ENCODE measurements at regions not wholly inside any gene's neighbourhood (a gene's known extent, or its start where the extent isn't known, plus 50 kb on each side); places are given as distances from the start of the nearest gene placed in this dataset.

DNA sequence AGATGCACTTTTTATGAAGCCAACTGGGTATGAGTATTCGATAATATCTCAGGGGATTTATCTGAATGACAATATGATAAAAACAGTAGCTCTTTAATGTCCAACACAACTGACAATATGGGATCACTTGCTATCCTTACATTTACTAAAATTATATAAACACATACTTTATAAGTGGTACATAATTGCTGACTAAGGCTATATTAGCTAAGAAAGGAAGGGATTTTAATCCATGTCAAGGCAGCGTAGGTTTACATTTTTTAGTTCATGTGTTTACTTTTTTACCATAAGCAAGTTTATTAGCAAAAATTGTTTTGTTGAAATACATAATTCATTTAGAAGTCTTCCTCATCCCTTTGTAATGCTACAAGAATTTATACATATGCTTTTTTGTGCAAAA, 796.2 kb downstream of the TLE1 start:
- H3K36me3 ChIP-seq (replicated peaks; ENCODE audit: insufficient read depth, low read length), result no peaks in the 10 kb centered on the region
- no peaks in the 10 kb centered on the region for H3K27me3 ChIP-seq (replicated peaks; ENCODE audit: insufficient read depth, low read length)
- H3K4me1 ChIP-seq (ENCODE audit: low read length), result no peaks in the 10 kb centered on the region
- no peaks in the 10 kb centered on the region for H3F3A ChIP-seq (ENCODE audit: insufficient read depth, low read length)
- no peaks in the 10 kb centered on the region for H3K9me3 ChIP-seq (replicated peaks; ENCODE audit: insufficient read depth, low read length)
- no peaks in the 10 kb centered on the region for H3K79me2 ChIP-seq (ENCODE audit: low read length)
- no peak overlapping the region for H3K4me3 ChIP-seq (ENCODE audit: low read length)
- H3K9me2 ChIP-seq (replicated peaks; ENCODE audit: insufficient read depth, low read length), result no peaks in the 10 kb centered on the region
- no peak for DNase-seq
- no peak overlapping the region for H3K9ac ChIP-seq (ENCODE audit: low read length)
- H4K20me1 ChIP-seq (ENCODE audit: insufficient read depth, low read length), result no peaks in the 10 kb centered on the region
- no peak overlapping the region for H3K4me2 ChIP-seq (ENCODE audit: low read depth, low read length)
- no peak for TF ChIP-seq CTCF (IDR thresholded peaks at IDR 0.05; ENCODE audit: low read length)
- no peak for TF ChIP-seq EZH2 (optimal IDR thresholded peaks at IDR 0.05; ENCODE audit: low read depth, low read length)
- no peak for TF ChIP-seq EZH2phosphoT487 (IDR thresholded peaks at IDR 0.05; ENCODE audit: low read length)
- no peak overlapping the region for H2AFZ ChIP-seq (ENCODE audit: low read length)
- no peak overlapping the region for H3K27ac ChIP-seq (ENCODE audit: low read length)

DNA sequence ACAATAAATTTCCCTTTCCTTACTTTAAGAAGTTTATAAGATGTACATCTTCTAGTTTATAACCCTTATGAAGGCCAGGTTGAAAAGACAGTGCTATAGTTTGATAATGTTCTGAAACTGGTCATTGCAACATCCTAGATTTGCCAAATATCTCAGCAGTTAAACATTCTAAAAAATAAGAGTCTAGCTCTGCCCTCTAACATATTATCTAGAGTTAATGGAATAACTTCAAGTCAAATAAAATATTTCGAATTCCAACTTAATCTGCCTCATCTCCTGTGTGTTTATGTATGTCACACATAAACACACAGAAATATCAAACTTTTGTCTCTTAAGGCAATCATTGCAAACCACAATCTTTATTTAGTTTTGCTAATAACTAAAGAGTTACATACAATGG, 796.6 kb downstream of the TLE1 start:
- Histone ChIP-seq H3K36me3 (replicated peaks; ENCODE audit: insufficient read depth, low read length) (no peaks in the 10 kb centered on the region), H3K27me3 (replicated peaks; ENCODE audit: insufficient read depth, low read length) (no peaks in the 10 kb centered on the region), H3K4me1 (ENCODE audit: low read length) (no peaks in the 10 kb centered on the region), H3K9ac (ENCODE audit: low read length) (no peak overlapping the region), H3K4me2 (ENCODE audit: low read depth, low read length) (no peak overlapping the region), H3K79me2 (ENCODE audit: low read length) (no peaks in the 10 kb centered on the region), H3K4me3 (ENCODE audit: low read length) (no peak overlapping the region), H4K20me1 (ENCODE audit: insufficient read depth, low read length) (no peaks in the 10 kb centered on the region), H2AFZ (ENCODE audit: low read length) (no peak overlapping the region), H3K9me2 (replicated peaks; ENCODE audit: insufficient read depth, low read length) (no peaks in the 10 kb centered on the region), H3K27ac (ENCODE audit: low read length) (no peak overlapping the region), H3K9me3 (replicated peaks; ENCODE audit: insufficient read depth, low read length) (no peaks in the 10 kb centered on the region), H3F3A (ENCODE audit: insufficient read depth, low read length) (no peaks in the 10 kb centered on the region)
- no peak for TF ChIP-seq CTCF (IDR thresholded peaks at IDR 0.05; ENCODE audit: low read length)
- no peak for TF ChIP-seq EZH2 (optimal IDR thresholded peaks at IDR 0.05; ENCODE audit: low read depth, low read length)
- TF ChIP-seq EZH2phosphoT487 (IDR thresholded peaks at IDR 0.05; ENCODE audit: low read length), result no peak
- no peak for DNase-seq

- H3K36me3 ChIP-seq (replicated peaks; ENCODE audit: insufficient read depth, low read length), result no peaks in the 10 kb centered on the region
- no peaks in the 10 kb centered on the region for H3K4me1 ChIP-seq (ENCODE audit: low read length)
- no peaks in the 10 kb centered on the region for H3F3A ChIP-seq (ENCODE audit: insufficient read depth, low read length)
- no peaks in the 10 kb centered on the region for H4K20me1 ChIP-seq (ENCODE audit: insufficient read depth, low read length)
- H3K9me2 ChIP-seq (replicated peaks; ENCODE audit: insufficient read depth, low read length), result no peaks in the 10 kb centered on the region
- no peak overlapping the region for H2AFZ ChIP-seq (ENCODE audit: low read length)
- no peaks in the 10 kb centered on the region for H3K27me3 ChIP-seq (replicated peaks; ENCODE audit: insufficient read depth, low read length)
- no peak overlapping the region for H3K4me2 ChIP-seq (ENCODE audit: low read depth, low read length)
- H3K79me2 ChIP-seq (ENCODE audit: low read length), result no peaks in the 10 kb centered on the region
- DNase-seq, result no peak
- no peak overlapping the region for H3K27ac ChIP-seq (ENCODE audit: low read length)
- H3K9ac ChIP-seq (ENCODE audit: low read length), result no peak overlapping the region
- no peak overlapping the region for H3K4me3 ChIP-seq (ENCODE audit: low read length)
- TF ChIP-seq EZH2phosphoT487 (IDR thresholded peaks at IDR 0.05; ENCODE audit: low read length), result no peak
- TF ChIP-seq EZH2 (optimal IDR thresholded peaks at IDR 0.05; ENCODE audit: low read depth, low read length), result no peak
- no peaks in the 10 kb centered on the region for H3K9me3 ChIP-seq (replicated peaks; ENCODE audit: insufficient read depth, low read length)
Measured at GRCh38 chr9:80890124-80890523, 799.2 kb downstream of the TLE1 start.

DNA sequence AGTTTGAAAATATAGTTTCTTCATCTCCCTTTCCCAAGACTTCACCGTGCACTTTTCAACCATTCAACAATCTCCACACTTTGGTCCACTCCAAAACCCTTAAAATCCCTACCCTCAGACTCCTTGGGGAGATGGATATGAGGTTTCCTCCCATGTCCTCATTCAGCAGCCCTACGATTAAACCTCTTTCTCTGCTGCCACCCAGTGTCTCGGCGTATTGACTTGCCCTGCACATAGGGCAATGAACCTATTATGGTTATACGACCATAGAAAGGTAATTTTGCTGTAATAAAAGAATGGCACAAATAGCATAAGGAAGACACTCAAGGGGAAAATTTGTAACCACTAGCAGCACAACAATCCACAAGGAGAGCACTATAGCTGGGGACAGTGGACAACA, 803.5 kb downstream of the TLE1 start:
- Histone ChIP-seq H3K27me3 (replicated peaks; ENCODE audit: insufficient read depth, low read length) (no peaks in the 10 kb centered on the region), H3F3A (ENCODE audit: insufficient read depth, low read length) (no peaks in the 10 kb centered on the region), H3K4me2 (ENCODE audit: low read depth, low read length) (no peak overlapping the region), H3K9me2 (replicated peaks; ENCODE audit: insufficient read depth, low read length) (no peaks in the 10 kb centered on the region), H3K27ac (ENCODE audit: low read length) (no peak overlapping the region), H3K4me3 (ENCODE audit: low read length) (no peak overlapping the region), H4K20me1 (ENCODE audit: insufficient read depth, low read length) (no peaks in the 10 kb centered on the region), H2AFZ (ENCODE audit: low read length) (no peak overlapping the region), H3K9ac (ENCODE audit: low read length) (no peak overlapping the region), H3K79me2 (ENCODE audit: low read length) (no peaks in the 10 kb centered on the region), H3K36me3 (replicated peaks; ENCODE audit: insufficient read depth, low read length) (no peaks in the 10 kb centered on the region), H3K4me1 (ENCODE audit: low read length) (no peaks in the 10 kb centered on the region), H3K9me3 (replicated peaks; ENCODE audit: insufficient read depth, low read length) (no peaks in the 10 kb centered on the region)
- DNase-seq, result no peak
- TF ChIP-seq EZH2 (optimal IDR thresholded peaks at IDR 0.05; ENCODE audit: low read depth, low read length) (no peak), EZH2phosphoT487 (IDR thresholded peaks at IDR 0.05; ENCODE audit: low read length) (no peak), CTCF (IDR thresholded peaks at IDR 0.05; ENCODE audit: low read length) (no peak)
